ENCODE measurements at regions not wholly inside any gene's neighbourhood (a gene's known extent, or its start where the extent isn't known, plus 50 kb on each side); places are given as distances from the start of the nearest gene placed in this dataset.

DNA sequence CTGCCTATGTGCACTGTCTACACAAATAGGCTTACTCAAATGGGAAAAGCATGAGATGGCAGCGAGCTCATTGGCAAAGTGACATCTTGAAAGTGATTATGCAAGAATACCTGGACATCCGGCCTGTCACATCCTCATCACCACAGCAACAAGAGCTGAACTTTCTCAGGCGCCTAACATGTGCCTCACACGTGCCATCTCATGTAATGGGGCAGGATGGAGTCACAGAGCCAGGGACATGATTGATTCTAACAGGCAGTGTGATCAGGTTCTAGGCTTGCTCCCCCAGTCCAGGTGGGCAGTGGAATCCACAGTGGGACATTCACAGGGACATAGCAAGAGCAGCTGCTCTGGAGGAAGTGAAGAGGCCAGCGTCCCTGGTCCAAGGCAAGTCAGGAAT, 192.3 kb upstream of the SSTR4 start:
- Histone ChIP-seq H3K27ac (ENCODE audit: low read depth, low read length, poor library complexity, severe bottlenecking) (no peak overlapping the region), H3K4me3 (ENCODE audit: low read depth, low read length, poor library complexity, severe bottlenecking) (no peak overlapping the region), H3K4me1 (ENCODE audit: insufficient read depth, low read length, poor library complexity, severe bottlenecking) (no peaks in the 10 kb centered on the region), H3K36me3 (ENCODE audit: insufficient read depth, low read length, poor library complexity, severe bottlenecking) (no peaks in the 10 kb centered on the region), H3K27me3 (replicated peaks; ENCODE audit: insufficient read depth, low read depth, low read length, poor library complexity) (peaks cover 3% of the 10 kb centered on the region), H3K9me3 (ENCODE audit: low read depth, low read length, poor library complexity, severe bottlenecking) (no peaks in the 10 kb centered on the region)
- ChIA-PET CTCF (no interaction called here), POLR2A (ENCODE audit: low non-redundant PET) (no interaction called here)
- TF ChIP-seq, protein P1, sequence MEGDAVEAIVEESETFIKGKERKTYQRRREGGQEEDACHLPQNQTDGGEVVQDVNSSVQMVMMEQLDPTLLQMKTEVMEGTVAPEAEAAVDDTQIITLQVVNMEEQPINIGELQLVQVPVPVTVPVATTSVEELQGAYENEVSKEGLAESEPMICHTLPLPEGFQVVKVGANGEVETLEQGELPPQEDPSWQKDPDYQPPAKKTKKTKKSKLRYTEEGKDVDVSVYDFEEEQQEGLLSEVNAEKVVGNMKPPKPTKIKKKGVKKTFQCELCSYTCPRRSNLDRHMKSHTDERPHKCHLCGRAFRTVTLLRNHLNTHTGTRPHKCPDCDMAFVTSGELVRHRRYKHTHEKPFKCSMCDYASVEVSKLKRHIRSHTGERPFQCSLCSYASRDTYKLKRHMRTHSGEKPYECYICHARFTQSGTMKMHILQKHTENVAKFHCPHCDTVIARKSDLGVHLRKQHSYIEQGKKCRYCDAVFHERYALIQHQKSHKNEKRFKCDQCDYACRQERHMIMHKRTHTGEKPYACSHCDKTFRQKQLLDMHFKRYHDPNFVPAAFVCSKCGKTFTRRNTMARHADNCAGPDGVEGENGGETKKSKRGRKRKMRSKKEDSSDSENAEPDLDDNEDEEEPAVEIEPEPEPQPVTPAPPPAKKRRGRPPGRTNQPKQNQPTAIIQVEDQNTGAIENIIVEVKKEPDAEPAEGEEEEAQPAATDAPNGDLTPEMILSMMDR (conservative IDR thresholded peaks at IDR 0.05; ENCODE audit: low read depth, low read length) = no peak
- no peak for TF ChIP-seq EZH2 (IDR thresholded peaks at IDR 0.05; ENCODE audit: borderline replicate concordance, low read depth, low read length, poor library complexity, severe bottlenecking)
- intact Hi-C loops (cut with micrococcal nuclease; ENCODE audit: unreplicated experiment) = no loop called here
- DNase-seq (ENCODE audit: low spot score) = no peak
- BruUV-seq (replicated peaks) = no TSS peak

- H3K27ac ChIP-seq (ENCODE audit: low read depth, low read length, poor library complexity, severe bottlenecking) = no peak overlapping the region
- no peaks in the 10 kb centered on the region for H3K9me3 ChIP-seq (ENCODE audit: low read depth, low read length, poor library complexity, severe bottlenecking)
- H3K27me3 ChIP-seq (replicated peaks; ENCODE audit: insufficient read depth, low read depth, low read length, poor library complexity) = no peaks in the 10 kb centered on the region
- TF ChIP-seq EZH2 (IDR thresholded peaks at IDR 0.05; ENCODE audit: borderline replicate concordance, low read depth, low read length, poor library complexity, severe bottlenecking) = no peak
- TF ChIP-seq, protein P1 (conservative IDR thresholded peaks at IDR 0.05; ENCODE audit: low read depth, low read length) = no peak
- no TSS peak for BruUV-seq (replicated peaks)
- ChIA-PET POLR2A (ENCODE audit: low non-redundant PET) (no interaction called here), CTCF (no interaction called here)
- intact Hi-C loops (cut with micrococcal nuclease; ENCODE audit: unreplicated experiment) = no loop called here
- H3K36me3 ChIP-seq (ENCODE audit: insufficient read depth, low read length, poor library complexity, severe bottlenecking) = no peaks in the 10 kb centered on the region
- no peak for DNase-seq (ENCODE audit: low spot score)
- no peaks in the 10 kb centered on the region for H3K4me1 ChIP-seq (ENCODE audit: insufficient read depth, low read length, poor library complexity, severe bottlenecking)
- no peak overlapping the region for H3K4me3 ChIP-seq (ENCODE audit: low read depth, low read length, poor library complexity, severe bottlenecking)
These were observed 190.2 kb upstream of the SSTR4 start for GRCh38 chr20:22844959-22845358.

DNA sequence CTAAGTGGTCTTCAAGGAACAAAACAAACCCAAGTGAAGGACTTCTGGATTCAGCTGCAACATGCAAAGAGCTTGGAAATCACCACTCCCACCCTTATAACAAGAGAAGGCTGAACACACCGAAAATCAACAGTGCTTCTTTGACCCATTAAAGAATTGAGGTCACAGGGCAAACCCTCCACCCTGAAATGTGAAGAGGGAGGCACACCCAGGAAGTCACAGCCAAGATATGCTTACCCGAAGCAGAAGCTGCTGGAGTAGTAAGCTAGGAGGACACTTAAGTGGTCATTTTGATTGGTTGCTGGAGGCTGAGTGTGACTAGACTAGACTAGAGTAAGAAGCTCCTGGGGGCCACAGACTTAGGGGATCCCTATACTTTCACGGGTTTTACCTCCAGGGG, 188.2 kb upstream of the SSTR4 start:
- TF ChIP-seq EZH2 (IDR thresholded peaks at IDR 0.05; ENCODE audit: borderline replicate concordance, low read depth, low read length, poor library complexity, severe bottlenecking) = no peak
- TF ChIP-seq, protein P1 (conservative IDR thresholded peaks at IDR 0.05; ENCODE audit: low read depth, low read length) = no peak
- ChIA-PET CTCF (no interaction called here), POLR2A (ENCODE audit: low non-redundant PET) (no interaction called here)
- no TSS peak for BruUV-seq (replicated peaks)
- no peaks in the 10 kb centered on the region for H3K9me3 ChIP-seq (ENCODE audit: low read depth, low read length, poor library complexity, severe bottlenecking)
- no peaks in the 10 kb centered on the region for H3K4me1 ChIP-seq (ENCODE audit: insufficient read depth, low read length, poor library complexity, severe bottlenecking)
- intact Hi-C loops (cut with micrococcal nuclease; ENCODE audit: unreplicated experiment) = no loop called here
- no peak for DNase-seq (ENCODE audit: low spot score)
- no peak overlapping the region for H3K27ac ChIP-seq (ENCODE audit: low read depth, low read length, poor library complexity, severe bottlenecking)
- no peak overlapping the region for H3K4me3 ChIP-seq (ENCODE audit: low read depth, low read length, poor library complexity, severe bottlenecking)
- H3K36me3 ChIP-seq (ENCODE audit: insufficient read depth, low read length, poor library complexity, severe bottlenecking) = no peaks in the 10 kb centered on the region
- no peaks in the 10 kb centered on the region for H3K27me3 ChIP-seq (replicated peaks; ENCODE audit: insufficient read depth, low read depth, low read length, poor library complexity)
